H1 (cell line): ENCODE measurements at regions not wholly inside any gene's neighbourhood (a gene's known extent, or its start where the extent isn't known, plus 50 kb on each side); places are given as distances from the start of the nearest gene placed in this dataset.

ENCODE experiments used
- CTCF ChIA-PET: fragments of 300-600 bp; sonication (Branson Sonifier 250); formaldehyde crosslinking; loops from one replicate; lab custom pipeline; 2021; ENCODE audit not compliant: partially characterized antibody; lab: Charles Lee
- POLR2A ChIA-PET: fragments of 300-600 bp; sonication (Branson Sonifier 250); formaldehyde crosslinking; loops from one replicate; lab custom pipeline; 2021; ENCODE audit warnings: inconsistent platforms; ENCODE audit not compliant: partially characterized antibody; lab: Charles Lee
- DNase-seq, 2 experiments: peaks; one replicate each; pipeline versions ENCODE4 v3.0.0 to v3.0.0-alpha.2; 2010 to 2022; ENCODE audit warnings: low spot score in 2 of 2, low read depth in 1 of 2, mixed read lengths in 1 of 2
- FAIRE-seq: peaks from 2 replicates; lab custom pipeline; 2011; peaks lifted over from hg19 to GRCh38; lab: Jason Lieb, UNC
- H2AFZ ChIP-seq: 2 replicates; pipeline ENCODE4 v1.8.1; 2012; ENCODE audit warnings: low read length, inconsistent platforms
- H2AK5ac ChIP-seq: 2 replicates; pipeline ENCODE4 v1.6.1; 2013; ENCODE audit warnings: low read depth, low read length
- H2BK120ac ChIP-seq: replicated peaks from 2 replicates; pipeline ENCODE3; 2013; ENCODE audit warnings: low read depth, low read length, inconsistent platforms
- H2BK12ac ChIP-seq: 2 replicates; pipeline ENCODE4 v1.6.1; 2013; ENCODE audit warnings: low read depth, low read length
- H2BK15ac ChIP-seq: 2 replicates; pipeline ENCODE4 v1.6.1; 2013; ENCODE audit warnings: low read length
- H2BK20ac ChIP-seq: 2 replicates; pipeline ENCODE4 v1.6.1; 2013; ENCODE audit warnings: low read length
- H2BK5ac ChIP-seq: 2 replicates; pipeline ENCODE4 v1.6.1; 2013; ENCODE audit warnings: low read depth, low read length
- H3K14ac ChIP-seq: 2 replicates; pipeline ENCODE4 v1.6.1; 2013; ENCODE audit warnings: inconsistent platforms; ENCODE audit not compliant: insufficient read length
- H3K18ac ChIP-seq: 2 replicates; pipeline ENCODE4 v1.6.1; 2013; ENCODE audit warnings: low read length; ENCODE audit errors: extremely low read depth
- H3K23ac ChIP-seq: 2 replicates; pipeline ENCODE4 v1.6.1; 2013; ENCODE audit warnings: inconsistent platforms; ENCODE audit not compliant: insufficient read length
- H3K23me2 ChIP-seq: 2 replicates; pipeline ENCODE4 v1.6.1; 2013; ENCODE audit warnings: low read depth, low read length
- H3K27ac ChIP-seq: 2 replicates; pipeline ENCODE4 v1.6.1; 2011; ENCODE audit warnings: low read depth, low read length, inconsistent platforms
- H3K27me3 ChIP-seq, 4 experiments: replicated peaks in 1 of 4; 1 replicate in 1 of 4; 2 replicates in 3 of 4; pipeline versions ENCODE4 v1.6.1 to v1.8.1; 2011 to 2013; ENCODE audit warnings: low read length in 3 of 4, mild to moderate bottlenecking in 3 of 4, inconsistent platforms in 2 of 4, mixed read lengths in 2 of 4, moderate library complexity in 1 of 4; ENCODE audit not compliant: control insufficient read depth in 3 of 4, insufficient read depth in 3 of 4; ENCODE audit errors: extremely low read depth in 1 of 4
- H3K36me3 ChIP-seq, 4 experiments: 2 replicates each; pipeline versions ENCODE4 v1.6.1 to v1.8.1; 2011 to 2013; ENCODE audit warnings: mild to moderate bottlenecking in 4 of 4, low read length in 3 of 4, moderate library complexity in 2 of 4, control low read depth in 1 of 4, inconsistent platforms in 1 of 4; ENCODE audit not compliant: insufficient read depth in 4 of 4, control insufficient read depth in 2 of 4
- H3K4ac ChIP-seq: replicated peaks from 2 replicates; pipeline ENCODE3; 2013; ENCODE audit warnings: low read length, low read depth, mixed read lengths, inconsistent platforms; ENCODE audit not compliant: insufficient read length
- H3K4me1 ChIP-seq, 4 experiments: replicated peaks in 1 of 4; 1 replicate in 1 of 4; 2 replicates in 3 of 4; pipeline versions ENCODE4 v1.6.1 to v1.8.1; 2011 to 2013; ENCODE audit warnings: low read length in 3 of 4, inconsistent platforms in 2 of 4, mixed read lengths in 1 of 4; ENCODE audit not compliant: insufficient read depth in 4 of 4, control insufficient read depth in 3 of 4
- H3K4me2 ChIP-seq, 2 experiments: 2 replicates each; pipeline versions ENCODE4 v1.6.1 to v1.8.1; 2011 to 2013; ENCODE audit warnings: low read depth in 2 of 2, low read length in 2 of 2, control low read depth in 1 of 2, inconsistent platforms in 1 of 2, mild to moderate bottlenecking in 1 of 2; ENCODE audit not compliant: insufficient read depth in 1 of 2
- H3K4me3 ChIP-seq, 4 experiments: fragments of 200-600, 300-600 bp in 1 of 4; sonication (generic), shearing (Covaris generic), sonication (Bioruptor Twin) in 1 of 4; 2 replicates each; pipeline versions ENCODE4 v1.5.1 to v1.8.1; 2011 to 2016; ENCODE audit warnings: low read length in 4 of 4, low read depth in 3 of 4, control low read depth in 2 of 4, inconsistent platforms in 2 of 4, mild to moderate bottlenecking in 2 of 4, mixed read lengths in 1 of 4, moderate library complexity in 1 of 4; ENCODE audit not compliant: insufficient read depth in 2 of 4; ENCODE audit errors: extremely low read depth in 1 of 4
- H3K56ac ChIP-seq: replicated peaks from 2 replicates; pipeline ENCODE3; 2013; ENCODE audit warnings: low read depth, mild to moderate bottlenecking, mixed read lengths, low read length, inconsistent platforms; ENCODE audit not compliant: insufficient read length
- H3K79me1 ChIP-seq: 2 replicates; pipeline ENCODE4 v1.6.1; 2013; ENCODE audit warnings: low read depth, low read length, control low read depth
- H3K79me2 ChIP-seq, 2 experiments: 2 replicates each; pipeline versions ENCODE4 v1.6.1 to v1.8.1; 2012 to 2013; ENCODE audit warnings: low read length in 2 of 2, mild to moderate bottlenecking in 2 of 2, inconsistent platforms in 1 of 2; ENCODE audit not compliant: insufficient read depth in 2 of 2, control insufficient read depth in 1 of 2
- H3K9ac ChIP-seq, 4 experiments: replicated peaks in 1 of 4; 1 replicate in 1 of 4; 2 replicates in 3 of 4; pipeline versions ENCODE4 v1.6.1 to v1.8.1; 2011 to 2013; ENCODE audit warnings: low read depth in 3 of 4, low read length in 3 of 4, control low read depth in 2 of 4, mild to moderate bottlenecking in 2 of 4, moderate library complexity in 2 of 4, inconsistent platforms in 1 of 4; ENCODE audit errors: extremely low read depth in 1 of 4
- H3K9me3 ChIP-seq, 2 experiments: 2 replicates each; pipeline versions ENCODE4 v1.6.1 to v1.8.1; 2012 to 2013; ENCODE audit warnings: mild to moderate bottlenecking in 2 of 2, moderate library complexity in 2 of 2, control low read depth in 1 of 2, inconsistent platforms in 1 of 2, low read depth in 1 of 2, low read length in 1 of 2, mixed read lengths in 1 of 2; ENCODE audit not compliant: insufficient read depth in 2 of 2
- H4K20me1 ChIP-seq, 2 experiments: replicated peaks in 1 of 2; 2 replicates each; pipeline versions ENCODE3 to v1.8.1; 2011 to 2013; ENCODE audit warnings: inconsistent platforms in 2 of 2, low read length in 2 of 2, mild to moderate bottlenecking in 1 of 2; ENCODE audit not compliant: insufficient read depth in 2 of 2, control insufficient read depth in 1 of 2
- H4K5ac ChIP-seq: 2 replicates; pipeline ENCODE4 v1.6.1; 2013; ENCODE audit warnings: low read length, low read depth, mixed read lengths, inconsistent platforms; ENCODE audit not compliant: insufficient read length
- H4K8ac ChIP-seq: 2 replicates; pipeline ENCODE4 v1.8.0; 2013; ENCODE audit warnings: mild to moderate bottlenecking, moderate library complexity, low read length, inconsistent platforms; ENCODE audit not compliant: insufficient read depth; ENCODE audit errors: extremely low read depth
- H4K91ac ChIP-seq: replicated peaks from 2 replicates; pipeline ENCODE3; 2013; ENCODE audit warnings: low read length, mixed read lengths, inconsistent platforms; ENCODE audit not compliant: insufficient read length
- CBX8 ChIP-seq: fragments of 300-800, 300-1000 bp; sonication (generic); IDR thresholded peaks from 2 replicates; pipeline ENCODE4 v1.7.1; 2016; ENCODE audit warnings: low read depth, low read length, borderline replicate concordance
- RFX5 ChIP-seq: IDR thresholded peaks from 2 replicates; pipeline ENCODE4 v1.6.1; 2011; ENCODE audit warnings: low read depth, low read length, improper control_type of control experiment, borderline replicate concordance
- SP1 ChIP-seq: IDR thresholded peaks from 2 replicates; pipeline ENCODE4 v1.6.1; 2011; ENCODE audit warnings: low read depth, low read length
- YY1 ChIP-seq: IDR thresholded peaks from 2 replicates; pipeline ENCODE4 v1.6.1; 2011; ENCODE audit warnings: low read depth, mild to moderate bottlenecking, low read length
- WGBS, 2 experiments: shearing (Covaris generic) in 1 of 2; methylation state at CpG; one replicate each; pipeline versions ENCODE4 v1.1.6 to v1.1.7; 2013 to 2015; ENCODE audit warnings: low lambda C conversion rate in 2 of 2, mixed read lengths in 2 of 2, inconsistent platforms in 1 of 2, low coverage in 1 of 2, missing lambda C conversion rate in 1 of 2; ENCODE audit not compliant: insufficient replicate concordance in 2 of 2, insufficient coverage in 1 of 2, insufficient read length in 1 of 2; ENCODE audit errors: extremely low coverage in 1 of 2, missing lambda C conversion rate in 1 of 2; 5-methylcytosine and 5-hydroxymethylcytosine counted together
- TF ChIP-seq, protein P1 (sequence below): IDR thresholded peaks from 2 replicates; pipeline ENCODE4 v1.6.1; 2012; ENCODE audit warnings: low read length, inconsistent platforms

DNA sequence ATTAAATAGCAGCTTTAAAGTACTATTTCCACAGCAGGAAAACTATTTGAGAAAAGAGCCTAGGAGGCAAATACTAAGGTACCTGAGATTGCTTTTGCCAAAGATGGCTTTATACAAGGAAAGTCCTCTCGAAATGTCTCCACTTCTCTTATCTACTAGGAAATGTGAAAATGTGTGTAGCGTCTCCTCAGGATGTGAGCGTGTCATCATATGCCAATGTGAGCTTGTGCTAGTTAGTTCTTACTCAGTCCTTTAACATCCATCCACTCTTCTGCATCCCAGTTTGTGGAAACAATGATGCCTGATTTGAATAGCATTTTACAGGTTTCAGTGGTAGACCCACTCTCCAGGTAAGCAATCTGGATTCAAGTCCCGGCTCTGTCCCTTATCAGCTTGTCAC is 421.0 kb downstream of the DYNC2H1 start:
- H3K4ac ChIP-seq, result no peak overlapping the region
- no peak overlapping the region for H2BK15ac ChIP-seq
- no peaks in the 10 kb centered on the region for H3K36me3 ChIP-seq
- H2BK120ac ChIP-seq, result no peak overlapping the region
- no peak overlapping the region for H2BK20ac ChIP-seq
- H4K5ac ChIP-seq, result no peak overlapping the region
- H3K4me2 ChIP-seq, result no peak overlapping the region
- no peak overlapping the region for H3K56ac ChIP-seq
- H3K27ac ChIP-seq, result no peak overlapping the region
- no peaks in the 10 kb centered on the region for H4K20me1 ChIP-seq
- no peaks in the 10 kb centered on the region for H3K79me1 ChIP-seq
- POLR2A ChIA-PET, result no interaction called here
- H3K9ac ChIP-seq, result no peak overlapping the region
- H3K27me3 ChIP-seq, result no peaks in the 10 kb centered on the region
- no peak overlapping the region for H2BK12ac ChIP-seq
- H4K91ac ChIP-seq, result no peak overlapping the region
- 92% methylated on average over 4 of the region's 4 CpGs; no CpG with 5 or more reads in 1 of the 2 experiments for WGBS, 2 experiments
- no peaks in the 10 kb centered on the region for H3K23me2 ChIP-seq
- H3K23ac ChIP-seq, result no peak overlapping the region
- H3K9me3 ChIP-seq, result no peaks in the 10 kb centered on the region
- H2AK5ac ChIP-seq, result no peak overlapping the region
- no peak overlapping the region for H2BK5ac ChIP-seq
- H2AFZ ChIP-seq, result no peak overlapping the region
- H4K8ac ChIP-seq, result no peak overlapping the region
- H3K4me3 ChIP-seq, result no peak overlapping the region
- peaks cover 0 to 4% (median 0%) of the 10 kb centered on the region in 4 experiments; a peak in 1 of 7 replicates for H3K4me1 ChIP-seq
- no peak overlapping the region for H3K18ac ChIP-seq
- H3K14ac ChIP-seq, result no peak overlapping the region
- FAIRE-seq, result no peak
- CTCF ChIA-PET, result interaction anchor here (1.1 to 3.6 kb wide), 4 partner anchors 8 to 75 kb away, joined by 3 to 15 read pairs (median 10); no protein-coding TSS in a partner anchor
- no peaks in the 10 kb centered on the region for H3K79me2 ChIP-seq
- DNase-seq, result no peak
- TF ChIP-seq, protein P1, sequence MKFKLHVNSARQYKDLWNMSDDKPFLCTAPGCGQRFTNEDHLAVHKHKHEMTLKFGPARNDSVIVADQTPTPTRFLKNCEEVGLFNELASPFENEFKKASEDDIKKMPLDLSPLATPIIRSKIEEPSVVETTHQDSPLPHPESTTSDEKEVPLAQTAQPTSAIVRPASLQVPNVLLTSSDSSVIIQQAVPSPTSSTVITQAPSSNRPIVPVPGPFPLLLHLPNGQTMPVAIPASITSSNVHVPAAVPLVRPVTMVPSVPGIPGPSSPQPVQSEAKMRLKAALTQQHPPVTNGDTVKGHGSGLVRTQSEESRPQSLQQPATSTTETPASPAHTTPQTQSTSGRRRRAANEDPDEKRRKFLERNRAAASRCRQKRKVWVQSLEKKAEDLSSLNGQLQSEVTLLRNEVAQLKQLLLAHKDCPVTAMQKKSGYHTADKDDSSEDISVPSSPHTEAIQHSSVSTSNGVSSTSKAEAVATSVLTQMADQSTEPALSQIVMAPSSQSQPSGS, result no peak
- TF ChIP-seq SP1 (no peak), RFX5 (no peak), CBX8 (no peak), YY1 (no peak)
